GM18507 (cell line): ENCODE measurements at regions not wholly inside any gene's neighbourhood (a gene's known extent, or its start where the extent isn't known, plus 50 kb on each side); places are given as distances from the start of the nearest gene placed in this dataset.
"Not testable (repeated sequence)": the region's sequence is repeated elsewhere in the genome, so short reads cannot be mapped to it uniquely, and the experiment has no call there.

ENCODE experiments used
- DNase-seq: peaks from one replicate; pipeline ENCODE4 v3.0.0; 2011; ENCODE audit warnings: low read depth; ENCODE audit not compliant: insufficient read length; ENCODE audit errors: extremely low spot score
- FAIRE-seq: peaks from 2 replicates; lab custom pipeline; 2011; peaks lifted over from hg19 to GRCh38; lab: Jason Lieb, UNC

DNA sequence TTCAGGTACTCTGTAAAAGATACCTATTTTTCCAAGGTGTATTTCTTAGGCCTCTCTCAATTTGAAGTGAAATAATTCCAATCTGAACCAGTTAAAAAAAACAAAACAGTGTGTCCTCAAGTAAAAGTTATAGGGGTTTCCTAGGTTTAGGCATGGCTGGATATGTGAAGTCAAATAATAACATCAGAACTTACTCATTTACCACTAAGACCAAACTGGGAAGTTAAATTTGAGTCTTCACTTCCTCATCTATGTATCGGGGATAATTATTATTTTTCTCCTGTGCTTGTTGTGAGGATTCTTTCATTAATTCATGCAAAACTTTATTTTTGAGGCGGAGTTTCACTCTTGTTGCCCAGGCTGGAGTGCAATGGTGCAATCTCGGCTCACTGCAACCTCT lies 86.2 kb upstream of the PTPRK start:
- FAIRE-seq (no peak), DNase-seq (no peak)

- DNase-seq (no peak), FAIRE-seq (no peak)
Measured at GRCh38 chr6:128605961-128606360, 85.6 kb upstream of the PTPRK start.

DNA sequence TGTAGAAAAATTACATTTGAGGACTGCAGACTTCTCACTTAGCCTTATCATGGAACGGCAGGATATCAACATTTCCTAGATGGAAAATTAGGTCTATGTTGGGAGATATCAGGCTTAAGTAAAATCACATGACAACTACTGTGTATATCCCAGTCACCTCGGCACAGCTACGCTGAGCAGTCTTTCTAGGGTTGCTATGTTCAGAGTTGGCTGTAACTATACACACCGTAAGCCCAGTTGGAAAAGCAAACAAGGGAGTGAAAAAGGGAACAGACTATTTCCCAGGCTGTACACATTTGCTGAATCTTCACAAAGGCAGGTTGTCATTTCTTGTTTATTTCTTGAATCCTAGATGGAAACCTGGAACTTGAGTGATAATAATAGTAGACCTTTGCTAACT lies 80.7 kb upstream of the PTPRK start:
- FAIRE-seq (peak; percentile 50), DNase-seq (no peak)

GRCh38 chr6:128600397-128600951 lies 80.1 kb upstream of the PTPRK start:
- no peak for DNase-seq
- FAIRE-seq, result peak; percentile 31

GRCh38 chr6:128599036-128599435 lies 78.6 kb upstream of the PTPRK start:
- DNase-seq (no peak), FAIRE-seq (no peak)

- DNase-seq (no peak), FAIRE-seq (no peak)
Measured at GRCh38 chr6:128598571-128598970, 78.2 kb upstream of the PTPRK start.

DNA sequence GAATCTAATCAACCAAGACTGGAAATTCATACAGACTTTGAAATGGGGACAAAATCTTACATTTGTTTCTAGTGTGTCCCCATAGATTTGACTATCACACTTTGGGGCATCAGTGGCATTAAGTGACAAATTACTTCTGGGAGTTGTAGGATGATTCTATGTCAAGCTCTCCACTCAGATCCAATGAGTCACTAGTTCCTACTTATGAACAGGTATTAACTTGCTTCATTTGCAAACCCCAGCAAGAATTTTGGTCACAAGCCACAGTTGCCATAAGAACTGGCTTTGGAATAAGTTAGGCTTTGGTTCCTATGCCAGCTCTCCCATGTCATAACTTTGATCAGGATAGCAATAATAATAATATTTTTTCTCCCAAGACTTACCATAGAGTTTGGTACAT lies 77.6 kb upstream of the PTPRK start:
- no peak for FAIRE-seq

DNA sequence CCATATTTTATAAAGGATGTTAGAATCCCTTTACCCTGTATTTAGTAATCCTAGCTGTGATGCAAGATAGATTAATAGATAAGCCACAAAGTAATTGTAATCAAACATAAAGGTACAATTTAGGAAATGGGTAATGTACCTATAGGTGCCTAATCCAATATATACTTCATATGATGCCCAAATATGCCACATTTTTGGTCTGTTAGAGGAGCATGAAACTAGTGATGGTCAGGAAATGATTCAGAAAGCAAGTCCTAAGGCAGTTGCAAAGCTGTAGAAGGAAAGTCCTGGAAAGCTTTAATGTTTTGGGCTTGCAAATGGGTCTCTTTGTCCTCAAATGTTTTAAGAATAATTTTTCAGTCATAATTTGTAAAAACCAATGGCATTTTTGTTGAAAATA lies 76.6 kb upstream of the PTPRK start:
- FAIRE-seq (no peak), DNase-seq (no peak)

More for the DNA sequence above, 77.6 kb upstream of the PTPRK start:
- DNase-seq, result no peak

DNA sequence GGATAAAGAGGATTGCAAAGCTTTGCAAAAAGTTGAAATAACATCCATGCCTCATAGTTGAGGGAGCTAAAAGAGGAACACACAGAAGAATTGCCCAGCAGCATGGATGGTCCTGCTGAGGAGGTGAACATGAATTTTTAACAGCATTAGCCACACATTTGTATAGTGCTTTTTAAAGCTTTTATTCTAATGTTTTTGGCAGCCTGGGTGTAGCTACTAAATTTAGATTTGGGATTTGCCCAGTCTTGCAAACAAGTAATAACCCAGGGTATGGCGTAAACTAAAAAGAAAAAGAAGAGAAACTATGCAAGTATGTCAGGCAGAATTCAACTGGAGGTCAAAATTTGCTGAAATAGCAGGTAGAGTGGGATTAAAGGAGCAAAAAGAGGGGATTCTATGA lies 75.1 kb upstream of the PTPRK start:
- DNase-seq, result no peak
- no peak for FAIRE-seq

DNA sequence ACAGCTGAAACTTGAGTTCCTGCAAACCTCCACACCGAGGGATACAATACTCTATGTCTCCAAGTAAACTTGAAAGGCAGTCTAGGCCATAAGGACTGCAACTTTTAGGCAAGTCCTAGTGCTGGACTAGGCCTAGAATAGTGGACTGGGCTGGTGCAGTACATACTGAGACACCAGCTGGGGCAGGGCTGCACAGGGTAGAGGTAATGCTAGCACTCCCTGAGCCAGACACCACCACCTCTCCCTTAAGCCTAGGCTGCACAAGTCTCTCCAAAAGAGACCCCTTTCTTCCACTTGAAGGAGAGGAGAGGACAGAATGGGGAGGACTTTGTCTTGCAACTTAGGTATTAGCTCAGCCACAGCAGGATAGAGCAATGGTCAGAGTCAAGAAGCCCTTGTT lies 65.7 kb upstream of the PTPRK start:
- no peak for DNase-seq
- FAIRE-seq, result no peak

- no peak for DNase-seq
Measured at GRCh38 chr6:128580224-128581110, 60.1 kb upstream of the PTPRK start.

DNA sequence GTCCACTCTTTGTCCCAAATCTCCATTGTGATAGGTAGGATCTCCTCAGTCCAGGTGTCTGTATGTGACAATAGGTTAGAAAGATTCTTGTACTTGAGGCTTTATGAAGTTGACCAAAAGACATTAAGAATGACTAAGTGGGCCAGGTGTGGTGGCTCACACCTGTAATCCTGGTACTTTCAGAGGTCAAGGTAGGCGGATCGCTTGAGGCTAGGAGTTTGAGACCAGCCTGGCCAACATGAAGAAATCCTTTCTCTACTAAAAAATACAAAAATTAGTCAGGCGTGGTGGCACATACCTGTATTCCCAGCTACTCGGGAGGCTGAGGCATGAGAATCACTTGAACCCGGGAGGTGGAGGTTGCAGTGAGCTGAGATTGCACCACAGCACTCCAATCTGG lies 54.9 kb upstream of the PTPRK start:
- not testable (repeated sequence) for DNase-seq, FAIRE-seq

More at GRCh38 chr6:128580224-128581110, 60.1 kb upstream of the PTPRK start:
- FAIRE-seq, result no peak

- no peak for DNase-seq
- FAIRE-seq, result no peak
Measured at GRCh38 chr6:128574402-128574801, 54.0 kb upstream of the PTPRK start.

DNA sequence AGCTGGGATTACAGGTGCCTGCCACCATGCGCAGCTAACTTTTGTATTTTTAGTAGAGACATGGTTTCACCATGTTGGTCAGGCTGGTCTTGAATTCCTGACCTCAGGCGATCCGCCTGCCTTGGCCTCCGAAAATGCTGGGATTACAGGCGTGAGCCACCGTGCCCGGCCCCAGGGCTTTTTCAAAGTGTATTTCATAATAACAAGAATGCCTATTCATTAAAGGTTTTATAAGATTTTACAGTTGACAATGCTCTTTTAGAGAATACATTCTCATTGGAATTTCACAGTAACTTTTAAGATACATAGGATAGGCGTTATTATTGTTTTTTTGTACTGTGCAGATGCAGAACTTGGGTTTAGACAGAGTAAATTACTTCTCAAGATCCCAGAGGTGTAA lies 52.6 kb upstream of the PTPRK start:
- FAIRE-seq, result no peak

GRCh38 chr6:128572294-128572693 lies 51.9 kb upstream of the PTPRK start:
- FAIRE-seq, result no peak
- no peak for DNase-seq

More for the DNA sequence above, 52.6 kb upstream of the PTPRK start:
- DNase-seq, result no peak

GRCh38 chr6:128570680-128571063 lies 50.3 kb upstream of the PTPRK start:
- FAIRE-seq (peak; percentile 52), DNase-seq (no peak)

DNA sequence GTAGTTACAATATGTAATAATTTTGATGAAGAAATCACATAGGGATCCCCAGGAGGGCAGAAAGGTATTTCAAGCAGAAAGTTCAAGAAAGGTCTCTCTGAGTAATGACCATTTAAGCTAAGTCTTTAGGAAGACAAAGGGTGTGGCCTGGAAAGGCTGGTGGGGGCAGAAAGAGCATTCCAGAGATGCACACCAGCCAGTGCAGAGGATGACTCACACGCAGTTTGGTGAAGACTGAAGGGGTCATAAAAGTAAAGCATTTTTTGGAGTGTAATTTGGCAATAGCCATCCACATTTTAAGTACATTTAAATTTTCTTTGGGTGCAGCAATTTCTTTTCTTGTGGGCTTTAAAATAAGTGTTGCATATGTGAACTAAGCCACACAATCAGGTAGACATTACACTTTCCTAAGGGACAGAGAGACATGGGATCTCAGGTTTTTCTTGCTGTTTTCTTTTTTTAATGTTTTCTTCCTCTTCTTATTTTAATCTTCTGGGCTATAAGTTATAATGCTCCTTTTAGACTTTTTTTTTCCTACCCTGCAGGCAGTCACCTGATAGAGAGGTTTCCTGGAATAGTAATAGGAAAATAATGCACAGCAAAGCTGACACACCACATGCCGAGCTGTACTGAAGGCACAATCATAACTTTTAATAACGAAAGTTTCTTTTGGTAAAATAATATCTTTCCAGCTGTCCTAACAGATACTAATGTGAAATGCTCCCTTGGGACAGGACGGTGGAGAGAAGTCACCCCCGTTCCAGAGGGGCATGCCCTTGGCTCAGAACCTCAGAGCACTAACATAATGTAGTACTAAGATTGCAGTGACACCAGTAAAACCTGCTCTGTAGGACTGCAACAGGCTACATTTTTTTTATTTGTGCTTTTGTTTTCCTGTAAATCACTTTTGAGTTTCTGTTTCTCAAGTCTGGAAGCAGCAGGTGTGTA lies 49.6 kb upstream of the PTPRK start:
- DNase-seq (no peak), FAIRE-seq (peak; percentile 49)
